ENCODE measurements at regions not wholly inside any gene's neighbourhood (a gene's known extent, or its start where the extent isn't known, plus 50 kb on each side); places are given as distances from the start of the nearest gene placed in this dataset.
A peak's percentile ranks its signal among the peaks of the same experiment; 100 is the strongest.
"Not testable (repeated sequence)": the region's sequence is repeated elsewhere in the genome, so short reads cannot be mapped to it uniquely, and the experiment has no call there.

DNA sequence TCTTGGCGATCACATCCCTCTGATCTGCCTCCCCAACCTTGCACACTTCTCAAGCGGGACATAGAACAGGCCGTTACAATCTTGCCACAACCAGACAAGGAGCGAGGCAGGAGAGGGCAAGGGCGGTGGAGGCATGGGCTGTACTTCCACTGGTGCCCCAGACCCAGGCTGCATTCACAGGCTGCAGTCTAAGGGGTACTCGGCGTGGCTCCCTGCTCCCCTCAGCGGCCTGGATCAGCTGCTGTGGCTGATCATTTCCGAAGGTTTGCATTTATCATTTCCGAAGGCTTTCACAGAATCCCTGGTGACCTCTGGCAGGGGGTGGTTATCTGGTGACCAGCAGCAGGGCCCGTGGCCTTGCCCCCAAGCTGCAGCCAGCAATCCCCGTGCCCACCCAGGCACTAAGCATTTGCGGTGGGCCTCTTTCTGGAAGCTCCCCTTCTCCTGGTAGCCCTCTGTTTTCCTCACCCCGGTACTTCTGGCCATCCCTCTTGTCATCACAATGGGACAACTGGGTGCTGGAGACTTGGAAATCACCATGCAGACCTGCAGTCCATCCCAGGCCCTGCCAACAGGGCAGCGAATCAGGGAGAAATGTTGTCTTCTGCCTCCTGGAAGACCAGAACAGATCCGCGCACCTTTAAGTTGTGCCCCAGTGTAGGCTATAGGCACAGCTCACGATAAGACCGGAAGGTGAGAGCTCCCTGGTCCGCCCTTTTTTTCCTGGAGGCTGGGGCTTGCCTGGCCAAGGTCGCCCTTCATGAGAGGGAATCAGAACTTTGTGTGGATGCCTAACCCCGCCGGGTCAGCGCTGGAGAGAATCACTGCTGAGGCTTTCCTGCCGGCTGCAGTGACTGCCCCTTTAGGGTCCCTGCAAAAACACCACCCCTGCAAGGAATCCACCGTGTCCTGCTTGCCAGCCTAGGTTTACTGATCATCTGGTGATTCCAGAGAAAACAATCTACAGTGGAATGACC, 1739.1 kb downstream of the TP53TG3F start:
- DNase-seq, result no peak

DNA sequence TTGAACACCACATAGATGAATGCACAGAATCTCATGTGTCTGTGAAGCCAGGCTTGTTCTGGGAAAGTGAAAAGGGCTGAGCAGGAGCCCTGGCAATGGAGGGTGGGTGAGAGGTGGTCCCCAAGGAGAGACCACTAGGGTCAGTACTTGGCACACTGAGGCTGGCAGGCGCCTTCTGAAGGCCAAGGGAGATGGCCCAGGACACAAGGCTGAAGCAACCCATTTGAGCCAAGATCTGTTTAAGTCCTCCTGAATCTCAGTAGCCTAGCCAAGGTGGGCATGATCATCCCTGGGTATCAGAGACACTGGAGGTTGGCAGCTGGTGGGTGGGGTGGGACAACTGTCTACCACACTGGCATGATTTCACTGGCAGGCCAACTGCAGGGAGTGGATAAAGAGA, 1741.2 kb downstream of the TP53TG3F start:
- no peak for DNase-seq

DNA sequence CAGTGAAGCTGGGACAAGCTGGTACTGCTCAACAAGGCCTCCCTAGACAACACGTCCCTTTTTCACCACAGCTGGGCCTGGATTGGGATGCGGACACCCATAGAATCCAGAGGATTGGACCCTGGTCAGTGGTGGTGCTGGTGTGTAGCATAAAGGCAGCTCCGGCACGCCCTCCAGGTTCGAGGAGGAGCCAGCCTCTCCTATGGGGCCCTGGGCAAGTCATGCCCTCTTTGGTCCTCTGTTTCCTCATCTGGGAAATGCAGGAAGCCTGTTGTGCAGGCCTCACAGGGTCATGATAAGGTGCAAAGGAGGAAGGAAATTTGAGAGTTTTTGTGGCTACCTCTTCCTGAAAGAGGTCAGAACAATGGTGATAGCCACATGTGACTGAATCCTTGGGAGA, 1741.7 kb downstream of the TP53TG3F start:
- DNase-seq, result no peak

DNA sequence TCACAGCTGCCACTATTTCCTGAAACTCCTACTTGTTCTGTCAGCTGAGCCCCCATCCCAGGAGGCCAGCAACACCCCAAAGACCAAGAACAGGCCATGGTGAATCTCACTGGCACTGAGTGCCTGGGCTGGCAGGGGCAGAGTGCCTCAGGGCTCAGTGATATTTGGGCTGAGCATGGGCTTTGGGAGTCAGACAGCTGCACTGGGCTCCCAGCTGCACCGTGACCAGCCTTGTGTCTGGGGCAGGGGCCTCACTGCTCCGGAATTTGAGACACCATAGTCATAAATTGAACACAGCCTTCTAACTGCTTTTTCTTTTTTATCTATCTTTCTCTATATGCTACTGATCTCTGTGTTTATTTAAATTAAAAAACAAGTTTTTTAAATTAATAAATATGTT, 1744.2 kb downstream of the TP53TG3F start:
- DNase-seq, result no peak

DNA sequence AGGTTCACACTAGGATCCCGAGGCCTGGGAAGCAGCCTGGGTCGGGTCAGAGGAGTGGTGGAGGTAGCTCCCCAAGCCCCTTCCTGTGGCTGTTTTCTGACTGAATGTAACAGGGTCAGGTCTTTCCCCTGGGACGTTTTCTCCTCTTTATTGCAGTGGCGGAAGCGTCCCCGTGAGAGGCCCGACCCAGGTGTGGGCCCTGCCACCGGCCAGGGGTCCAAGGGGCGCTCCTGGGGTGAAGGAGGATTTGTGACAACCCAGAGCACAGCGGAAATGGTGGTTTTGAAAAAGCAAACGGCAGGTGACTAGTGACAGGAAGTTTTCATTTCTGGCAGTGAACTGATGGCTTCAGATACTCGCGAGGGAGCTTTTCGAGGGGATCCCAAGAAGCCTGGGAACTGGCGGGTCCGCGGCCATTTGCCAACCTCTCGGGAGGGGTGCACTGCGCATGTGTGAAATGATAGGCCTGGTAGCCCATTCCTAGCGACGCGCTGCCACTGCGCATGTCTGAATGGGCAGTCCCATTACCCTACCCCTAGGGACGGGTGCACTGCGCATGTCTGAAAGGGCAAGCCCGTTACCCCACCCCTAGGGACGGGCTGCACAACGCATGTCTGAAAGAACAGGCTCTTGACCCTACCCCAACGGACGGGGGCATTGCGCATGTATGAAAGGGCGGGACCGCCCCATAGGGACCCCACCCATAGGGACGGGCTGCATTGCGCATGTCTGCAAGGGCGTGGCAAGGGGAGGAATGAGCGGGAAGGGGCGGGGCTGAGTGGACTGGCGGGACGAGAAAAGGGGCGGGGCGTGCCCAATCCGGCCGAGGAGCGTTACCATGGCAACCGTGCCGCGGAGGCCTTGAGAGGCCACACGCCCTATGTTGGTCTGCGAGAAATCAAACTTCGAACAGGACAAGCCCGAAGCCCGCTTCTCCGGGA, 1747.9 kb downstream of the TP53TG3F start:
- no peak for DNase-seq

DNA sequence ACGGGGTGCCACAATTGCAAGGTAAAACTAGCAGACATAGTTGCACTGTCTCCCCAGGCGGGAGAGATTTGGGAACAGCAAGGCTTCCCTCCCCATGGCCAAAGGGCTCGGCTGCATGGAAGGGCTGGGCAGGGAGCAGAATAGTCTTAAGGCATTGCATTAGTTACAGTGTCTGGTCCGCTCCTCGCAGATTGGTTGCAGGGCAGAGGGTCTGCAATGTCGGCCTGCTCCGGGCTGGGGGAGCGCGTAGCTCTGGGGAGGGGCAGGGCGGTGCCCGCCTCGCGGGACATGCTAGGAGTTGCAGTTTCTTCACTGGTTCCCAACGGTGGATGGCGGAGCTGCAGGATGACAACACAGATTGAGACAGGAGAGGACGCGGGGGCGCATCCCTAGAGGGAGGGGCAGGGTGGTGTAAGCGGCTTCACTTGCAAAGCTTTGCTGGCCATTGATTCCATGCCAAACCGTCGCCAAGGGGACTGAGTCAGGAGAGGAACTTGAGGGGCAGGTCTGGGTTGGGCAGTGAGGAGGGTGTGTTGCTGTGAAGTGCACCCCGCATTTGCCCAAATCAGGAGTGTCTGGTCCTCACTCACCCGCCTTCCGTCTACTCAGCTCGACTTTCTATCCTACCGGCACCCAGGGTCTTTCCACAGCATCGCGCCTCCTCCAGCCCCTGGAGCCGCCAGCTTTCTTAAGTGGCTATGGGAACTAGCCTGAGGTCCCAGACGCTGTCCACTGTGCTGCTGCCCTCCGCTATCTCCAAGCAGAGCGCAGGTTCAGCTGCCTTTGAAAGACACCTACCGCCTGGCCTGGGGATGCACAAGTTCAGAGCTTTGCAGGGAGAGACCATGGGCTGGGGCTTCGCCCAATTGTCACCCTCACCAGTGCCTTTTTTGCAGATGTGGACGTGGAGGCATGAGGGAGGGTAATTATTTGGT, 1748.9 kb downstream of the TP53TG3F start:
- DNase-seq, result no peak

DNA sequence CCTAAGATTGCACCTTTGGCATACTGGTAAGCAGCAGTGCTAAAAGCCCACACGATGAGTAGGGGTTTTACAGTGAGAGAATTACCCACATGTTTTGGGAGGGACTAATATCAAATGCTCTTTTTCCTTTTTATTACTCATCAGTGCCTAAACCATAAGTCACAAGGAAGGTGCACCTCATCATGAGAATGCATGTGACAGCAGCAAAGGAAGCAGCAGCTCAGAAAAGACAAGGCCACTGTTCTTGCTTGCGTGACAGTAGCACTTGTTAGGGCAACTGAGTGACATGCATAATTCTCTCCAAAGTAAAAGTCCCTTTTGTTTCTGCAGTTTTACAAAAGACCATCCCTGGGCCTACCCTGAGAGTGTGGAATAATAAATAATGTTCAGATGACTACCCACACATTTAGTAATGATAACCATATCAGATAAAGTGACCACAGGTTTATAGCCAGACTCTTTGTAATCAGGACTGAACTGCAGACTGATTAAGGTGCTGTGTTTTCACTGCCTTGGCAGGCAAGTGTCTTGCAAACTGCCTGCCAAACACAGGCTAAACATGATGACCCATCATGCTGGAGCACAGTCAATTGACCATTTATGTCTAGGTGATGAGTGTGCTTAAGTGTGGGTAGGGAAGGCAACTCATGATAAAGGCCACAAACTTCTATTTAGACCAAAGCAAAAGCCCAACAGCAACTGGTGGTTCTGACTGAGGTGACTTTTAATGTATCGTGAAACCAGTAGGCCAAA, 1751.4 kb downstream of the TP53TG3F start:
- peak; percentile 72 for DNase-seq

DNA sequence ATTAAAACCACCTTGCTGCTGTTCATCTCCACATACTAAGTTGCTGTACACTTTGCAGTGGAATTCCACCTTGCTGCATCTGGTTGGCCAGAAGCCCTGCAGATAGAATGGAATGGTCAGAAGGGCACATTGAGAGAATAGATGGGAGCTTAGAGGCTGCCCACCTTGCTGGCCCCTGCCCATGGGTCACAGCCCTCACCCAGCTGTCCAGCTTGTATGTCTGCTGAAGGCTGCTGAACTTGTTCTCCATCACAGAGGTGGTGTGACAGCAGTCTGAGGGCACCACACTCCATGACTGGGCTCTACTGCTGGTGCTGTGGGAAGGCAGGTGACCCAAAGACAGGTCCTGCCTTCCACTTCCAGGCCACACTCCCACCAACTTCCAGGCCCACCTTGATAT, 1755.4 kb downstream of the TP53TG3F start:
- no peak for DNase-seq

DNA sequence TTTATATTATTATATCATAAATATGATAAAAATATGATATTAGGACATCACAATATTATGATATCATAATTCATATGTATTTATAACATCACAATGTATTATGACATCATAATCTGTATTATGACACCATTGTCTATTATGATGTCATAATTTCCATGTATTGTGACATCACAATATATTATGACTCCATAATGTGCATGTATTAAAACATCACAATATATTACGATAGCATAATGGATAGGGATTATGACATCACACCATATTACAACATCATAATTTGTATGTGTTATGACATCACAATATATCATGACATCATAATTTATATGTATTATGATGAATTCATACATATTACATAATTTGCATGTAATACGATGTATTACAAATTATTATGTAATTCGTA, 1755.9 kb downstream of the TP53TG3F start:
- no peak for DNase-seq

DNA sequence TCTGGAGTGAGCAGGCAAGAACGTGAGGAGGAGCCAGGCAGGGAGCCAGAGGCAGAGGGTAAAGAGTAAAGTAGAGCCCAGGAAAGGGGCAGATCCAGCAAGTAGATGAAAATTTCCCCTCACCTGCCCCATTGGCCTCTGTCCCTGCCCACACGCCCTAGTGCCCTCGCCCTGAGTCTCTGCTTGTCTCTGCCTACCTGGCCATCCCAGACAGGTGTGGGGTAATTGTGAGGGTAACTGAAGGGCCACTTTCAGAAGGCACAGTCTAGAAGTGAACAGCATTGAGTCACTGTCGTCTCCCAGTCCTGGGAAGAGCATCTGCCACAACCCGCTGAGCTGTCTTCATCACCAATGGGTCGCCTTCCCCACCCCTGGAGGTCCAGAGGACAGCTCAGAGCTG, 1756.8 kb downstream of the TP53TG3F start:
- DNase-seq, result not testable (repeated sequence)

DNA sequence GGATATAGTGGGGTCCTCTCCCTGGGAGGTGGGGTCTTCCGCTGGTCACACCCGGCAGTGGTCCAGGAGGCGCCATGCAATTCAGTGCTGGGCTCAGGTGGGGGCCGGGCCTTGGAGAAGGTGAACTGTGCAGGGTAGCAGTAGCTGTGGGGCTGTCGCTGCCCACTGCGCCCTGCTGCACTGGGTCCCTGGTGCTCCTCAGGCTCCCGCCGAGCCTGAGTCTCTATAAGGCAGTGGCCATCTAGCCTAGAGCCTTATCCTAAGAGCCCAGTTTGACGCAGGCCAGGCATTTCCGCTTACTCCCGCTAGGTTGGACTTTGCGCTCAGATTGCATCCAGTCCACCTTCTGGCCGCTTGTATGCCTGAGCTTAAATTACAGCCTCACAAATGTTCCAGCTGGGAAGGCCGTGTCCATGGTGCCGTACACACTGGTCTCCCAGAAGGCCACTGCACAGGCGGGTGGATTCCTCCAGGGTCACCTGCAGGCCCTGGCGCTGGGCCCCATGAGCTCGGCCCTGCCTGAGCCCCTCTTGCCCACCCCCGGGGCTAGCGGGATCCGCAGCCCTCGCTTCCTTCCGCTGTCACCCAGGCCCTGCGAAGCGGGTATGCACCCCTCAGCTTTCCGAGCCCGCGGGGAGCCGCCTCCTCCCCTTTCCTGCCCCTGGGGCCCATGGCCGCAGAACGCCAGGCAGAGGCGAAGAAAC, 1762.2 kb downstream of the TP53TG3F start:
- no peak for DNase-seq

DNA sequence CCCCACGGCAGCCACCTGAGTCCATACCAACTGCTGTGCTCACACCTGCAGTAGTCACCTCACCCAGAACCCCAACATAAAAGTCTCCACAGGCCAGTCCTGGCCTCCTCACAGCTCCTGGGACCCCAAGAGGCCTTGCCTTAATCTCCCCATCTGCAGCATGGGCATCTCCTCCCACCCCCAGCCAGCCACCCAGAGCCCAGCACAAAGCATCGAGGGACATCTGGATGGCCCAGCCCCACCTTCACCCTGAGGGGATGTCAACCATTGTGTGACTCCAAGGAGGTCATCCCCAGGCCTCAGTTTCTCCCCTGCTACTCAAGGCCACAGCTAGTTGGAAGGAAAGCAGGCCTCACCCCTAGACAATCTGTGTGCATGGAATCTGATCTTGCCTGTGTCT, 1775.3 kb downstream of the TP53TG3F start:
- DNase-seq, result no peak

DNA sequence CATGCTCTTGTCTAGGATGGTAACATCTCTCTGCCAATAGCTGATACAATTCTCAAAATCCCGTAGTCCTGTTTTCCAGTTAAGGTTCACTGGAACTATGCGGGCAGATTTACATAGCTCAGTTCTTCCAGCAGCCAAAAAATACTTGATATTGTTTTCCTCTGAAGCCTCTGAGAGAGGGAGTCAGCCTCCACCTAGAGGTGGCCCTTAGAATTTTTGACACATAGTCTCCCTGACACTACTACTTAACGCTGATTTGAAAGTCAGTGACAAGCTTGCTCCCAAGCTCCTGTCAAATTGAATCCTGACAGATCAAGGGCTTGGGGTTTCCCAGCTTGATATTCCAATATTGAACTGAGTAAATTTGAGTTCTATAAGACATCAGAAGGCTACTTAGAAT, 1780.1 kb downstream of the TP53TG3F start:
- DNase-seq, result no peak

DNA sequence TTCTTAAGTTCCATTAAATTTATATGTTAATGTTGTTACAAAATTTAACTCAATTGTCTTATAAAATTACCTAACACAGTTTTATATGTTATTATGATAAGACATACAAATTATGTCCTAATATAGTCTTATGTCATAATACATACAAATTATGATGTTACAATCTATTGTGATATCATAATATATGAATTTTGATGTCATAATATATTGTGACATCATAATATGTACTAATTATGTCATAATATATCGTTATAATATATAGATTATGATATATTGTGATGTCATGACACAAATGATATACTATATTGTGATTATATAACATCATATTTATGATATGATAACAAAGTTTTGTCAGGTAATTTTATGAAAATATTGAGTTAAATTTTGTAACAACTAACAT, 1789.6 kb downstream of the TP53TG3F start:
- no peak for DNase-seq

DNA sequence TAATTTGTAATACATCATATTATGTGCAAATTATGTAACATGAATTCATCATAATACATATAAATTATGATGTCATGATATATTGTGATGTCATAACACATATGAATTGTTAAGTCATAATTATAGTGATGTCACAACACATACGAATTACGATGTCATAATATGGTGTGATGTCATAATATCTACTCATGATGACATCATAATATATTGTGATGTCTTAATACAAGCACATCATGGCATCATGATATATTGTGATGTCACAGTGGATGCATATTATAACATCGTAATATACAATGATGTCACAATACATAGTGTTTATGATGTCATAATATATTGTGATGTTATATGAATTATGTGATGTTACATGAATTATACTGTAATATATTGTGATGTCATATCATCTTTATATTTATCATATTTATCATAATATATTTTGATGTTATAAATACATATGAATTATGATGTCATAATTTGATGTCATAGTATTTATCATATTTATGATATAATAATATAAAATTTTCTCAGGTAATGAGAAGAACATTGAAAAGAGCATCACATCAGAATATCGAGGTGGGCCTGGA, 1793.0 kb downstream of the TP53TG3F start:
- DNase-seq, result no peak

DNA sequence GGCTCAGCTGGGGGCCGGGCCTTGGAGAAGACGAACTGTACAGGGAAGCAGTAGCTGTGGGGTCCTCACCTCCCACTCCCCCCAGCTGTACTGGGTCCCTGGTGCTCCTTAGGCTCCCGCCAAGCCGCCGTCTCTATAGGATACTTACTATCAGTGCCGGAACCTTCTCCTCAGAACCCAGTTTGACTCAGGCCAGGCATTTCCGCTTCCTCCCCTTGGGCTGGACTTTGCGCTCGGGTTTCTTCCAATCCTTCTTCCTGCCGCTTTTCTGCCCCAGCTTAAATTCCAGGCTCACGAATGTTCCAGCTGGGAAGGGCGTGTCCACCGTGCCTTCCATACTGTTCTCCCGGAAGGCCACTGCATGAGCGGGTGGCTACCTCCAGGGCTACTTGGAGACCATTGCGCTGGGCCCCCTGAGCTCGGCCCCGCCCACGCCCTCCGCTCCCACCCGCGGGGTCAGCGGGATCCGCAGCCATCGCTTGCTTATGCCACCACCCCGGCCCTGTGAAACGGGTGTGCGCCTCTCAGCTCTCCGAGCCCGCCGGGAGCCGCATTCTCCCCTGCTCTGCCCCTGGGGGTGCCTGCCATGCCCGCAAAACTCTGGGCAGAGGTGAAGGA, 1795.9 kb downstream of the TP53TG3F start:
- DNase-seq, result no peak

DNA sequence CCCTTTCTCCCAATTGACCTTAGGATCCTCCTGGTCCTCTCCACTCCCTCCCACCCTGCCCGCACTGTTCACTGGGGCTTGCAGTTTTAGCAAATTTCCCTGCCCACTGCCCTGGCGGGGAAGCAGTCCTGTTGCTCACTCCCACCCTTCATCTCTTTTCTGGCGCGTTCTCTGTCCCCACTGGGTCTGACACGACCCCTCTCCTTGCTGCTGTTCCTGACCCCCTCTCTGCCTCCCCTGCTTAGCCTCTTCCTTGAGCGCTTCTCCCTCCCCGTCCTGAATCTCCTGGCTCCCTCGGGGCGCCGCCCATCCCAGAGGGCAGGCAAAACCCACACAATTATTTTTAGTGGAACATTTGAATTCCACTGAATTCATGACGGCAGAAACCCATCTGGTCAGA, 1796.4 kb downstream of the TP53TG3F start:
- DNase-seq, result no peak

DNA sequence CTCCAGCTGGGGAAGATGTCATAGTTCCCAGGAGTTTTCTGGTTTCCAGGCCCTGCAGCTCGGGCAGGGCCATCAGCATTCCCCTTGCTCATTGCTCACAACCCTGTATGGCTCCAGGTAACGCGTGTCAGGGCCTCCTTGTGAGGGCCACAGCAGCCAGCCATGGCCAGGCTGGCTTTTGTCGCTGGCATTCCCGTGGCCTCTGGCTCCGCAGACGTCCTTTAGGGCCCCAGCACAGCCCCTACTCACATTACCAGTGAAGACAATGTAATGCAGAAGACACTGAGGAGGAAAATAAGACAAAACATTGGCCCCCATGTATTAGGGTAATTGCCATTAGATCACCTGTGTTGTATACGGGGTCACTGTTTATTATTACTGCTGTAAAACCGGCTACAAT, 1799.0 kb downstream of the TP53TG3F start:
- no peak for DNase-seq

DNA sequence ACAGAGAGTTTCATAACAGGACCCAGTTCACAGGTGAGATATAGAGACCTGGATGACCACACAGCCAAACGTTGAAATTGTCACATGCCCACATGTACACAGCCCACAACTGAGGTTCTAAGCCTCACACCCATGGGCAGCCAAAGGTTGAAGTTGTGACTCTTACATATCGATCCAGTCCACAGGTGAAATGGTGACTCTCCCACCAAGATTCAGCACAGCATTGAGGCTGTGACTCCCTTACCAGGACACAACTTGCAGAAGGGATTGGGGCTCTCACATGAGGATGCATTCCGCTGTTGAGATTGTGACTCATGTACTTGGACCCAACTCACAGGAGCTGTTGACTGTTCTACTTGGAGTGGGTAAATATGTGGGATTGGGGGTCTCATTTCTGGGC, 1836.4 kb downstream of the TP53TG3F start:
- DNase-seq, result no peak

DNA sequence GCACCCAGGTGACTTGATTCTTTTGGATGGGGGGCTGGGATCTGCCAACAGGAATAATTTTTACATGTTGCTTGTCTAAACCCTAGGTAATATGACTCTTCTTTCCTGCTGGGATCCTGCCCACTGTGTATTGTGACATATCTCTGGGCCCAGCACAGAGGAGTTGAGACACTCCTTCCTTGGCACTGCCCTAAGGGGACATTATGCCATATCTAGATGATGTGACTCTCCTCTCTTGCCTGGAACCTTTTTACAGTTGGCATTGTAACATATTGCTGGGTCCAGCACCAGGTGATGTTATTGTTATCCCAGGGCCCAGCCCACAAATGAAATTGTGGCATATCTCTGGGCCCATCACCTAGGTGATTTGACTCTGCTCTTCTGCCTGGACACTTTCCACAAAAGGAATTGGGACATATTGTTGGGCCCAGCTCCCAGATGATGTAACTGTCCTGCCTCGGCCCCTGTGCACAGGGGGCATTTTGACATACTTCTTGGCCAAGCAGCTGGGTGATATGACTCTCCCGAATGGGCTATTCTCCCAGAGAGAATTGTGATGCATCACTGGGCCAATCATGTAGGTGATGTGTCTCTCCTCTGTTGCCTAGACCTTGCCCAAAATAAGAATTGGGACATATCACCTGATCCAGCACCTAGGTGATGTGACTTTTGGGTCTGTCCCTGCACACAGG, 1837.7 kb downstream of the TP53TG3F start:
- DNase-seq, result no peak
